ENCODE measurements at regions not wholly inside any gene's neighbourhood (a gene's known extent, or its start where the extent isn't known, plus 50 kb on each side); places are given as distances from the start of the nearest gene placed in this dataset.

- WGBS (ENCODE audit: insufficient coverage, low coverage, missing lambda C conversion rate), result 0% methylated on average over 3 of the region's 3 CpGs
- POLR2A ChIA-PET, result no interaction called here
These were observed 100.3 kb upstream of the ANKH start for GRCh38 chr5:14971873-14972272.

More at GRCh38 chr5:14971873-14972272, 100.3 kb upstream of the ANKH start:
- no peaks in the 10 kb centered on the region; a peak in 1 of 5 replicates for H3K27me3 ChIP-seq (ENCODE audit: control insufficient read depth in 2 of 2, insufficient read depth in 2 of 2, low read length in 2 of 2)
- FAIRE-seq (no peak), ATAC-seq (no peak), DNase-seq (ENCODE audit: extremely low read depth in 1 of 4, low spot score in 3 of 4) (no peak)
- intact Hi-C loops (cut with micrococcal nuclease), result no loop called here
- no peak overlapping the region for H2AFZ ChIP-seq (ENCODE audit: low read depth, low read length)
- TF ChIP-seq CCNT2 (IDR thresholded peaks at IDR 0.05; ENCODE audit: borderline replicate concordance, extremely low read depth, insufficient read length, low read depth, low read length), result no peak
- TF ChIP-seq, protein P1, sequence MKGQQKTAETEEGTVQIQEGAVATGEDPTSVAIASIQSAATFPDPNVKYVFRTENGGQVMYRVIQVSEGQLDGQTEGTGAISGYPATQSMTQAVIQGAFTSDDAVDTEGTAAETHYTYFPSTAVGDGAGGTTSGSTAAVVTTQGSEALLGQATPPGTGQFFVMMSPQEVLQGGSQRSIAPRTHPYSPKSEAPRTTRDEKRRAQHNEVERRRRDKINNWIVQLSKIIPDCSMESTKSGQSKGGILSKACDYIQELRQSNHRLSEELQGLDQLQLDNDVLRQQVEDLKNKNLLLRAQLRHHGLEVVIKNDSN (CRISPR knock-in tag; IDR thresholded peaks at IDR 0.05), result peak; percentile 61
- peak; percentile 51; the same call in 1 of the 2 replicates for TF ChIP-seq RAD51 (IDR thresholded peaks at IDR 0.05; ENCODE audit: borderline replicate concordance, low read depth)
- peak; percentile 4 for TF ChIP-seq RBM25 (IDR thresholded peaks at IDR 0.05; ENCODE audit: low read depth, low read length, severe bottlenecking)
- no peak for TF ChIP-seq DLX4 (CRISPR knock-in tag; IDR thresholded peaks at IDR 0.05)
- peak; percentile 75 for TF ChIP-seq NFYB (IDR thresholded peaks at IDR 0.05; ENCODE audit: extremely low read depth, insufficient read length)
- TF ChIP-seq FOS (IDR thresholded peaks at IDR 0.05; ENCODE audit: extremely low read depth, insufficient read length), result peak; percentile 10
- no peak for TF ChIP-seq TAF15 (IDR thresholded peaks at IDR 0.05; ENCODE audit: low read depth, low read length)
- TF ChIP-seq KAT7 (CRISPR knock-in tag; IDR thresholded peaks at IDR 0.05; ENCODE audit: borderline replicate concordance), result no peak
- TF ChIP-seq, protein P2, sequence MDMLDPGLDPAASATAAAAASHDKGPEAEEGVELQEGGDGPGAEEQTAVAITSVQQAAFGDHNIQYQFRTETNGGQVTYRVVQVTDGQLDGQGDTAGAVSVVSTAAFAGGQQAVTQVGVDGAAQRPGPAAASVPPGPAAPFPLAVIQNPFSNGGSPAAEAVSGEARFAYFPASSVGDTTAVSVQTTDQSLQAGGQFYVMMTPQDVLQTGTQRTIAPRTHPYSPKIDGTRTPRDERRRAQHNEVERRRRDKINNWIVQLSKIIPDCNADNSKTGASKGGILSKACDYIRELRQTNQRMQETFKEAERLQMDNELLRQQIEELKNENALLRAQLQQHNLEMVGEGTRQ (CRISPR knock-in tag; IDR thresholded peaks at IDR 0.05), result peak; percentile 87
- 0 out of 2 replicates have a peak, but pooled peaks have one; percentile 14 for TF ChIP-seq CEBPB (tag; IDR thresholded peaks at IDR 0.05)
- H3K36me3 ChIP-seq (ENCODE audit: control insufficient read depth, insufficient read depth, low read length), result no peaks in the 10 kb centered on the region
- H3K9ac ChIP-seq (ENCODE audit: insufficient read depth in 1 of 2, low read depth in 2 of 2, low read length in 2 of 2), result no peak overlapping the region
- in situ Hi-C loops (cut with MboI), result no loop called here
- CTCF ChIA-PET (ENCODE audit: low intra/inter-chr PET ratio), result no interaction called here
- no peaks in the 10 kb centered on the region for H3K79me2 ChIP-seq (ENCODE audit: control insufficient read depth, insufficient read depth, low read length)
- H3K9me1 ChIP-seq (ENCODE audit: control insufficient read depth, insufficient read depth, low read length), result no peaks in the 10 kb centered on the region
- no peak overlapping the region for H3K4me3 ChIP-seq
- BruUV-seq (replicated peaks), result no TSS peak
- no peaks in the 10 kb centered on the region for H3K9me3 ChIP-seq (replicated peaks; ENCODE audit: control insufficient read depth, insufficient read depth, low read depth, low read length)
- H3K4me2 ChIP-seq (ENCODE audit: insufficient read depth, low read length), result no peak overlapping the region
- no peaks in the 10 kb centered on the region for H3K4me1 ChIP-seq (replicated peaks in 1 of 2; ENCODE audit: control insufficient read depth in 2 of 2, insufficient read depth in 2 of 2, low read length in 2 of 2)
- no peak overlapping the region for H3K27ac ChIP-seq (ENCODE audit: extremely low read depth, low read depth, low read length)
- H4K20me1 ChIP-seq (replicated peaks; ENCODE audit: control insufficient read depth, insufficient read depth, low read length), result no peaks in the 10 kb centered on the region

Measured in K562 (cell line).